Small intestine (tissue), 7 donors: ENCODE measurements at regions not wholly inside any gene's neighbourhood (a gene's known extent, or its start where the extent isn't known, plus 50 kb on each side); places are given as distances from the start of the nearest gene placed in this dataset.

Experiments used
- DNase-seq, 2 donors: peaks; one replicate each; pipeline versions ENCODE4 v3.0.0 to v3.0.0-alpha.2; 2013
- FAIRE-seq: peaks from 2 replicates; lab custom pipeline; 2012; peaks lifted over from hg19 to GRCh38; lab: Jason Lieb, UNC
- H3K27ac ChIP-seq, 3 donors: one replicate each; pipeline ENCODE4 v1.5.1; 2013; ENCODE audit warnings: low read length in 2 of 3, mild to moderate bottlenecking in 2 of 3, control low read depth in 1 of 3, inconsistent platforms in 1 of 3, low read depth in 1 of 3, moderate library complexity in 1 of 3
- H3K27me3 ChIP-seq, 3 donors: one replicate each; pipeline ENCODE4 v1.6.1; 2013; ENCODE audit warnings: low read length in 3 of 3, inconsistent platforms in 1 of 3; ENCODE audit not compliant: control insufficient read depth in 3 of 3, insufficient read depth in 3 of 3
- H3K36me3 ChIP-seq, 3 donors: one replicate each; pipeline ENCODE4 v1.6.1; 2013; ENCODE audit warnings: low read length in 3 of 3, inconsistent platforms in 1 of 3, low read depth in 1 of 3, mild to moderate bottlenecking in 1 of 3, moderate library complexity in 1 of 3; ENCODE audit not compliant: control insufficient read depth in 3 of 3, insufficient read depth in 2 of 3
- H3K4me1 ChIP-seq, 3 donors: one replicate each; pipeline ENCODE4 v1.6.1; 2013; ENCODE audit warnings: low read length in 2 of 3, inconsistent platforms in 1 of 3, low read depth in 1 of 3, mild to moderate bottlenecking in 1 of 3, moderate library complexity in 1 of 3; ENCODE audit not compliant: control insufficient read depth in 3 of 3, insufficient read depth in 2 of 3
- H3K4me3 ChIP-seq, 3 donors: one replicate each; pipeline ENCODE4 v1.5.1; 2013; ENCODE audit warnings: low read length in 3 of 3, control low read depth in 1 of 3, inconsistent platforms in 1 of 3, low read depth in 1 of 3, mild to moderate bottlenecking in 1 of 3, moderate library complexity in 1 of 3
- H3K9me3 ChIP-seq, 2 donors: one replicate each; pipeline ENCODE4 v1.6.1; 2013; ENCODE audit warnings: low read depth in 1 of 2, low read length in 1 of 2; ENCODE audit not compliant: control insufficient read depth in 2 of 2, insufficient read depth in 1 of 2
- WGBS, 3 donors: extraction: QIAGEN DNeasy Blood & Tissue Kit; methylation state at CpG; one replicate each; pipeline ENCODE4 v1.1.7; 2013; 5-methylcytosine and 5-hydroxymethylcytosine counted together
- donor health status: healthy with polysubstance abuse.
- donor health status: control.
- donor health status: control.
- donor health status: Bipolar disorder and iron deficiency.
- donor health status: healthy.

- WGBS, 3 donors = 81 to 89% (median 84%) methylated on average over 3 of the region's 3 CpGs
- H3K4me3 ChIP-seq = no peak overlapping the region
- no peak for DNase-seq
- H3K36me3 ChIP-seq = no peaks in the 10 kb centered on the region
- H3K4me1 ChIP-seq = no peaks in the 10 kb centered on the region
- no peak overlapping the region for H3K27ac ChIP-seq
- no peak for FAIRE-seq
- no peaks in the 10 kb centered on the region for H3K9me3 ChIP-seq
- H3K27me3 ChIP-seq = no peaks in the 10 kb centered on the region
Observed at GRCh38 chr2:18093196-18093595, 214.7 kb downstream of the KCNS3 start.

GRCh38 chr2:18092760-18093159 is 214.3 kb downstream of the KCNS3 start:
- DNase-seq = no peak
- WGBS, 3 donors = 81 to 89% (median 82%) methylated on average over 1 of the region's 1 CpG

GRCh38 chr2:18085593-18085992 is 207.1 kb downstream of the KCNS3 start:
- Histone ChIP-seq H3K27me3 (no peaks in the 10 kb centered on the region), H3K4me3 (no peak overlapping the region), H3K27ac (no peak overlapping the region), H3K36me3 (no peaks in the 10 kb centered on the region), H3K4me1 (no peaks in the 10 kb centered on the region), H3K9me3 (no peaks in the 10 kb centered on the region)
- FAIRE-seq (no peak), DNase-seq (no peak)

More at GRCh38 chr2:18092760-18093159, 214.3 kb downstream of the KCNS3 start:
- Histone ChIP-seq H3K9me3 (no peaks in the 10 kb centered on the region), H3K4me1 (no peaks in the 10 kb centered on the region), H3K4me3 (no peak overlapping the region), H3K36me3 (no peaks in the 10 kb centered on the region), H3K27me3 (no peaks in the 10 kb centered on the region), H3K27ac (no peak overlapping the region)
- FAIRE-seq = no peak

- FAIRE-seq (no peak), DNase-seq (no peak)
- Histone ChIP-seq H3K27ac (no peak overlapping the region), H3K9me3 (no peaks in the 10 kb centered on the region), H3K27me3 (no peaks in the 10 kb centered on the region), H3K4me3 (no peak overlapping the region), H3K36me3 (no peaks in the 10 kb centered on the region), H3K4me1 (no peaks in the 10 kb centered on the region)
- WGBS, 3 donors = 67 to 78% (median 69%) methylated on average over 3 of the region's 3 CpGs
Observed at GRCh38 chr2:18084376-18084775, 205.9 kb downstream of the KCNS3 start.

- Histone ChIP-seq H3K4me1 (no peaks in the 10 kb centered on the region), H3K9me3 (no peaks in the 10 kb centered on the region), H3K36me3 (no peaks in the 10 kb centered on the region), H3K4me3 (no peak overlapping the region), H3K27ac (no peak overlapping the region), H3K27me3 (no peaks in the 10 kb centered on the region)
- no peak for DNase-seq
- 59 to 71% (median 70%) methylated on average over 3 of the region's 3 CpGs for WGBS, 3 donors
- no peak for FAIRE-seq
Observed at GRCh38 chr2:18083806-18084205, 205.3 kb downstream of the KCNS3 start.

GRCh38 chr2:18078216-18078615 is 199.7 kb downstream of the KCNS3 start:
- no peak for DNase-seq
- FAIRE-seq = no peak
- 27 to 70% (median 28%) methylated on average over 2 of the region's 2 CpGs for WGBS, 3 donors

GRCh38 chr2:18077704-18078103 is 199.2 kb downstream of the KCNS3 start:
- Histone ChIP-seq H3K27me3 (no peaks in the 10 kb centered on the region), H3K9me3 (no peaks in the 10 kb centered on the region), H3K4me1 (no peaks in the 10 kb centered on the region), H3K4me3 (no peak overlapping the region), H3K36me3 (no peaks in the 10 kb centered on the region), H3K27ac (no peak overlapping the region)
- no peak for FAIRE-seq
- DNase-seq = no peak
- 62 to 74% (median 72%) methylated on average over 1 of the region's 1 CpG for WGBS, 3 donors

More at GRCh38 chr2:18078216-18078615, 199.7 kb downstream of the KCNS3 start:
- Histone ChIP-seq H3K4me1 (no peaks in the 10 kb centered on the region), H3K27ac (no peak overlapping the region), H3K9me3 (no peaks in the 10 kb centered on the region), H3K4me3 (no peak overlapping the region), H3K27me3 (no peaks in the 10 kb centered on the region), H3K36me3 (no peaks in the 10 kb centered on the region)

- no peaks in the 10 kb centered on the region for H3K36me3 ChIP-seq
- no peak overlapping the region for H3K4me3 ChIP-seq
- no peaks in the 10 kb centered on the region for H3K27me3 ChIP-seq
- 0 to 84% (median 83%) methylated on average over 1 of the region's 1 CpG for WGBS, 3 donors
- no peaks in the 10 kb centered on the region for H3K9me3 ChIP-seq
- H3K27ac ChIP-seq = no peak overlapping the region
- FAIRE-seq (no peak), DNase-seq (no peak)
- H3K4me1 ChIP-seq = no peaks in the 10 kb centered on the region
Observed at GRCh38 chr2:18077231-18077630, 198.8 kb downstream of the KCNS3 start.

GRCh38 chr2:18074476-18074875 is 196.0 kb downstream of the KCNS3 start:
- H3K27ac ChIP-seq = no peak overlapping the region
- H3K4me3 ChIP-seq = no peak overlapping the region
- DNase-seq (no peak), FAIRE-seq (no peak)
- H3K4me1 ChIP-seq = no peaks in the 10 kb centered on the region
- 70 to 82% (median 79%) methylated on average over 5 of the region's 5 CpGs for WGBS, 3 donors
- H3K36me3 ChIP-seq = no peaks in the 10 kb centered on the region
- no peaks in the 10 kb centered on the region for H3K9me3 ChIP-seq
- H3K27me3 ChIP-seq = no peaks in the 10 kb centered on the region
